CD4-positive, alpha-beta T cell (primary cell): ENCODE measurements at regions not wholly inside any gene's neighbourhood (a gene's known extent, or its start where the extent isn't known, plus 50 kb on each side); places are given as distances from the start of the nearest gene placed in this dataset.

Source experiments
- ATAC-seq: fragments of 200-7000 bp; cut with Tn5 transposase; one replicate; pipeline ENCODE4 v1.10.0; 2022; ENCODE audit warnings: mild to moderate bottlenecking; ENCODE audit not compliant: poor library complexity
- CTCF ChIA-PET: fragments of 350-600 bp; sonication (Branson Sonifier 250); formaldehyde crosslinking; loops from one replicate; lab custom pipeline; 2021; ENCODE audit warnings: antibody characterized with exemption, inconsistent platforms; lab: Charles Lee
- POLR2A ChIA-PET: fragments of 350-600 bp; sonication (Branson Sonifier 250); formaldehyde crosslinking; loops from one replicate; lab custom pipeline; 2021; ENCODE audit warnings: antibody characterized with exemption, inconsistent platforms; lab: Charles Lee
- DNase-seq, 14 experiments: peaks; one replicate each; pipeline ENCODE4 v3.0.0-alpha.2; 2013 to 2020; ENCODE audit warnings: mixed read lengths in 2 of 14
- H3K27ac ChIP-seq, 2 donors: one replicate each; pipeline versions ENCODE4 v1.5.1 to v1.7.0; 2013; ENCODE audit warnings: low read length in 2 of 2, low read depth in 1 of 2, mild to moderate bottlenecking in 1 of 2
- H3K27me3 ChIP-seq, 2 experiments: 1 replicate in 1 of 2; 2 replicates in 1 of 2; pipeline versions ENCODE4 v1.6.1 to v1.7.0; 2013; ENCODE audit warnings: low read length in 2 of 2, control low read depth in 1 of 2, mild to moderate bottlenecking in 1 of 2, moderate library complexity in 1 of 2; ENCODE audit not compliant: insufficient read depth in 2 of 2, control insufficient read depth in 1 of 2
- H3K36me3 ChIP-seq: one replicate; pipeline ENCODE4 v1.6.1; 2013; ENCODE audit warnings: low read length, control low read depth; ENCODE audit not compliant: insufficient read depth
- H3K4me1 ChIP-seq: one replicate; pipeline ENCODE4 v1.6.1; 2013; ENCODE audit warnings: low read length, control low read depth; ENCODE audit not compliant: insufficient read depth
- H3K4me3 ChIP-seq: one replicate; pipeline ENCODE4 v1.5.1; 2013; ENCODE audit warnings: mild to moderate bottlenecking, low read length, moderate library complexity
- H3K9me3 ChIP-seq, 2 experiments: 1 replicate in 1 of 2; 2 replicates in 1 of 2; pipeline versions ENCODE4 v1.6.1 to v1.7.0; 2013; ENCODE audit warnings: low read length in 2 of 2, mild to moderate bottlenecking in 2 of 2, control low read depth in 1 of 2, moderate library complexity in 1 of 2; ENCODE audit not compliant: control insufficient read depth in 1 of 2, insufficient read depth in 1 of 2
- H3K27ac Mint-ChIP-seq: one replicate; pipeline ENCODE4 v1.8.0; 2020; ENCODE audit warnings: mixed read lengths
- H3K27me3 Mint-ChIP-seq: one replicate; pipeline ENCODE4 v1.8.0; 2021; ENCODE audit warnings: mixed read lengths
- H3K36me3 Mint-ChIP-seq: one replicate; pipeline ENCODE4 v1.8.0; 2021; ENCODE audit warnings: low read depth, mixed read lengths
- H3K4me1 Mint-ChIP-seq: one replicate; pipeline ENCODE4 v1.8.0; 2021; ENCODE audit warnings: low read depth, mixed read lengths
- H3K4me3 Mint-ChIP-seq: one replicate; pipeline ENCODE4 v1.8.0; 2020; ENCODE audit warnings: mild to moderate bottlenecking, mixed read lengths
- H3K9me3 Mint-ChIP-seq: one replicate; pipeline ENCODE4 v1.8.0; 2020; ENCODE audit warnings: mixed read lengths
- CTCF ChIP-seq: fragments of 200-600 bp; IDR thresholded peaks from one replicate; pipeline ENCODE4 v1.8.0; 2022; ENCODE audit warnings: antibody characterized with exemption, mild to moderate bottlenecking
- intact Hi-C, 2 experiments: fragments of 100-400 bp; cut with DNase I in 1 of 2; cut with micrococcal nuclease in 1 of 2; formaldehyde crosslinking; loops; one replicate each; pipeline versions ENCODE4 v1.15.1 to v1.9.0; 2023 to 2025; cut with DNase I, micrococcal nuclease

GRCh38 chrX:82648062-82648461, 860.0 kb upstream of the POU3F4 start:
- Mint-ChIP-seq H3K27me3 (no peaks in the 10 kb centered on the region), H3K9me3 (no peaks in the 10 kb centered on the region), H3K4me3 (no peak overlapping the region), H3K36me3 (no peaks in the 10 kb centered on the region), H3K4me1 (no peaks in the 10 kb centered on the region), H3K27ac (no peak overlapping the region)
- Histone ChIP-seq H3K4me3 (no peak overlapping the region), H3K27me3 (no peaks in the 10 kb centered on the region), H3K36me3 (no peaks in the 10 kb centered on the region), H3K9me3 (no peaks in the 10 kb centered on the region), H3K4me1 (no peaks in the 10 kb centered on the region), H3K27ac (no peak overlapping the region)
- TF ChIP-seq CTCF, result no peak
- POLR2A ChIA-PET, result no interaction called here
- CTCF ChIA-PET, result no interaction called here
- no peak for ATAC-seq
- intact Hi-C loops, result no loop called here
- no peak for DNase-seq

GRCh38 chrX:82649645-82650044, 858.4 kb upstream of the POU3F4 start:
- intact Hi-C loops, result no loop called here
- ATAC-seq, result no peak
- CTCF ChIA-PET, result no interaction called here
- Histone ChIP-seq H3K4me1 (no peaks in the 10 kb centered on the region), H3K4me3 (no peak overlapping the region), H3K27ac (no peak overlapping the region), H3K9me3 (no peaks in the 10 kb centered on the region), H3K36me3 (no peaks in the 10 kb centered on the region), H3K27me3 (no peaks in the 10 kb centered on the region)
- Mint-ChIP-seq H3K36me3 (no peaks in the 10 kb centered on the region), H3K27me3 (no peaks in the 10 kb centered on the region), H3K9me3 (no peaks in the 10 kb centered on the region), H3K4me1 (no peaks in the 10 kb centered on the region), H3K4me3 (no peak overlapping the region), H3K27ac (no peak overlapping the region)
- DNase-seq, result no peak
- POLR2A ChIA-PET, result no interaction called here
- no peak for TF ChIP-seq CTCF

GRCh38 chrX:82658492-82658891, 849.6 kb upstream of the POU3F4 start:
- ChIA-PET CTCF (interaction anchor here (0.6 kb wide), 1 partner anchor 869 kb away, joined by 4 read pairs; no protein-coding TSS in a partner anchor), POLR2A (no interaction called here)
- no peaks in the 10 kb centered on the region for H3K9me3 Mint-ChIP-seq
- Histone ChIP-seq H3K27ac (no peak overlapping the region), H3K4me1 (no peaks in the 10 kb centered on the region), H3K4me3 (no peak overlapping the region), H3K27me3 (no peaks in the 10 kb centered on the region), H3K9me3 (no peaks in the 10 kb centered on the region), H3K36me3 (no peaks in the 10 kb centered on the region)
- H3K4me3 Mint-ChIP-seq, result no peak overlapping the region
- no peaks in the 10 kb centered on the region for H3K4me1 Mint-ChIP-seq
- DNase-seq (no peak), ATAC-seq (no peak)
- intact Hi-C loops, result no loop called here
- no peak for TF ChIP-seq CTCF
- H3K27me3 Mint-ChIP-seq, result no peaks in the 10 kb centered on the region
- no peak overlapping the region for H3K27ac Mint-ChIP-seq
- H3K36me3 Mint-ChIP-seq, result no peaks in the 10 kb centered on the region
